OCI-LY1 (cell line): ENCODE measurements at regions not wholly inside any gene's neighbourhood (a gene's known extent, or its start where the extent isn't known, plus 50 kb on each side); places are given as distances from the start of the nearest gene placed in this dataset.

ENCODE experiments used
- CTCF ChIP-seq: fragments of 200-600 bp; sonication (generic), shearing (Covaris generic); IDR thresholded peaks from 2 replicates; pipeline ENCODE4 v1.5.1; 2017; ENCODE audit warnings: mild to moderate bottlenecking, antibody characterized with exemption, low read length, moderate library complexity, mixed read lengths
- EZH2 ChIP-seq: fragments of 200-600 bp; sonication (generic), shearing (Covaris generic); IDR thresholded peaks from 2 replicates; pipeline ENCODE4 v1.8.0; 2017; ENCODE audit warnings: borderline replicate concordance, mixed run types, mild to moderate bottlenecking, antibody characterized with exemption, low read length, moderate library complexity, mixed read lengths

GRCh38 chr12:89213139-89213538 is 139.2 kb downstream of the DUSP6 start:
- TF ChIP-seq CTCF (no peak), EZH2 (no peak)
